GM18508 (cell line): ENCODE measurements at regions not wholly inside any gene's neighbourhood (a gene's known extent, or its start where the extent isn't known, plus 50 kb on each side); places are given as distances from the start of the nearest gene placed in this dataset.
"Not testable (repeated sequence)": the region's sequence is repeated elsewhere in the genome, so short reads cannot be mapped to it uniquely, and the experiment has no call there.

Experiments
- ATAC-seq: cut with Tn5 transposase; IDR thresholded peaks from one replicate; pipeline ENCODE4 v1.9.1; 2021; ENCODE audit warnings: moderate number of reproducible peaks; ENCODE audit not compliant: insufficient read depth, unreplicated experiment

GRCh38 chr9:108274971-108275370, 580.8 kb downstream of the ACTL7B start:
- ATAC-seq, result no peak

- no peak for ATAC-seq
Observed at GRCh38 chr9:108273988-108274387, 581.8 kb downstream of the ACTL7B start.

GRCh38 chr9:108272349-108272899, 583.4 kb downstream of the ACTL7B start:
- ATAC-seq, result no peak

- ATAC-seq, result no peak
Observed at GRCh38 chr9:108271646-108272348, 584.0 kb downstream of the ACTL7B start.

GRCh38 chr9:108271236-108271635, 584.5 kb downstream of the ACTL7B start:
- no peak for ATAC-seq

- no peak for ATAC-seq
Observed at GRCh38 chr9:108270561-108270960, 585.2 kb downstream of the ACTL7B start.

GRCh38 chr9:108270051-108270450, 585.7 kb downstream of the ACTL7B start:
- no peak for ATAC-seq

GRCh38 chr9:108269371-108269770, 586.4 kb downstream of the ACTL7B start:
- no peak for ATAC-seq

- no peak for ATAC-seq
Observed at GRCh38 chr9:108265065-108265464, 590.7 kb downstream of the ACTL7B start.

- no peak for ATAC-seq
Observed at GRCh38 chr9:108264093-108264492, 591.7 kb downstream of the ACTL7B start.

GRCh38 chr9:108262836-108263235, 593.0 kb downstream of the ACTL7B start:
- no peak for ATAC-seq

- no peak for ATAC-seq
Observed at GRCh38 chr9:108259917-108260675, 595.7 kb downstream of the ACTL7B start.

GRCh38 chr9:108258640-108259039, 597.1 kb downstream of the ACTL7B start:
- ATAC-seq, result no peak

- no peak for ATAC-seq
Observed at GRCh38 chr9:108257382-108257781, 598.4 kb downstream of the ACTL7B start.

- ATAC-seq, result no peak
Observed at GRCh38 chr9:108254236-108254635, 601.5 kb downstream of the ACTL7B start.

GRCh38 chr9:108247391-108247790, 608.4 kb downstream of the ACTL7B start:
- not testable (repeated sequence) for ATAC-seq

GRCh38 chr9:108245901-108246300, 609.9 kb downstream of the ACTL7B start:
- no peak for ATAC-seq

- ATAC-seq, result no peak
Observed at GRCh38 chr9:108245331-108245730, 610.5 kb downstream of the ACTL7B start.

GRCh38 chr9:108244686-108245085, 611.1 kb downstream of the ACTL7B start:
- no peak for ATAC-seq

GRCh38 chr9:108241384-108242073, 614.3 kb downstream of the ACTL7B start:
- no peak for ATAC-seq
